Activated CD8-positive, alpha-beta memory T cell treated with anti-CD3 and anti-CD28 coated beads for 36 hours (primary cell): ENCODE measurements at regions not wholly inside any gene's neighbourhood (a gene's known extent, or its start where the extent isn't known, plus 50 kb on each side); places are given as distances from the start of the nearest gene placed in this dataset.

Source experiments
- CTCF ChIA-PET: fragments of 350-600 bp; sonication (Branson Sonifier 250); formaldehyde crosslinking; loops from one replicate; lab custom pipeline; 2021; ENCODE audit warnings: antibody characterized with exemption; lab: Charles Lee
- POLR2A ChIA-PET: fragments of 350-600 bp; sonication (Branson Sonifier 250); formaldehyde crosslinking; loops from one replicate; lab custom pipeline; 2021; ENCODE audit warnings: antibody characterized with exemption; lab: Charles Lee

GRCh38 chr3:73705792-73706191 is 81.1 kb upstream of the PDZRN3 start:
- ChIA-PET CTCF (no interaction called here), POLR2A (no interaction called here)

DNA sequence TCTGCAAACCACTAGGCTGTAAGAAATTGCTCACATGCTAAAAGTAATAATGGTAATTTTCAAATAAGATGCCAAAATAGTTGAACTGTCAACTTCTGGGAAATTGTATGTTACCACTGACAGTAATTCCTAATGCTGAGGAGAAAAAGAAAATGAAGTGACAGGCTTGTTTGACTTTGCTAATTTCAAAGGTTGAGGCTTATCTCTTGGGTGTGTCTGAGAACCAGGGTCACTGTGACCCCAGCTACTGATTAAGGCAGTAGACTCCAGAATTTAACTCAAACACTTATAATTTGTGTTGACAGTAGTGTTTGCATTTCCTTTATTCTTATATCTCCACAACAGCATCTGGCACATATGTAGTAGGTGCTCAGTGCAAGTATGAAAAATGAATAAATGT is 74.6 kb upstream of the PDZRN3 start:
- ChIA-PET CTCF (no interaction called here), POLR2A (no interaction called here)

GRCh38 chr3:73697020-73697419 is 72.3 kb upstream of the PDZRN3 start:
- ChIA-PET POLR2A (no interaction called here), CTCF (no interaction called here)

DNA sequence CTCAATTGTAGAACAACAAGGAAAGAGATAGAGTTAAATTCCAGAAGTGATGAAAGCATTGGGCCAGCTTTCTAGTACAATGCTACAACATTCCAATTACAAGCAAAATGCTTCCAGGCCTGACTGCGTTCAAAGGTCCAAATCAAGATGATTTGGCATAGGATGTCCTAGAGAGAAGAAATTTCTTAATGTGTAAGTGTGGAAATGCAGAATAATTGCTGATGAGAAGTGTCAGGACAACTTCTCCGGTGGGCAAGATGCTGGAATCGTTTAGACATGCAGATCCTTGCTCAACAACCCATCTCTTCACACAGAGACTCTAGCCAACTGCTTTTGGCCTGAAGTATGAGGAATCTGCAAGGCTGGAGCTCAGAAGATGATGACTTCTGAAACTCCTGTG is 71.1 kb upstream of the PDZRN3 start:
- ChIA-PET CTCF (no interaction called here), POLR2A (no interaction called here)

DNA sequence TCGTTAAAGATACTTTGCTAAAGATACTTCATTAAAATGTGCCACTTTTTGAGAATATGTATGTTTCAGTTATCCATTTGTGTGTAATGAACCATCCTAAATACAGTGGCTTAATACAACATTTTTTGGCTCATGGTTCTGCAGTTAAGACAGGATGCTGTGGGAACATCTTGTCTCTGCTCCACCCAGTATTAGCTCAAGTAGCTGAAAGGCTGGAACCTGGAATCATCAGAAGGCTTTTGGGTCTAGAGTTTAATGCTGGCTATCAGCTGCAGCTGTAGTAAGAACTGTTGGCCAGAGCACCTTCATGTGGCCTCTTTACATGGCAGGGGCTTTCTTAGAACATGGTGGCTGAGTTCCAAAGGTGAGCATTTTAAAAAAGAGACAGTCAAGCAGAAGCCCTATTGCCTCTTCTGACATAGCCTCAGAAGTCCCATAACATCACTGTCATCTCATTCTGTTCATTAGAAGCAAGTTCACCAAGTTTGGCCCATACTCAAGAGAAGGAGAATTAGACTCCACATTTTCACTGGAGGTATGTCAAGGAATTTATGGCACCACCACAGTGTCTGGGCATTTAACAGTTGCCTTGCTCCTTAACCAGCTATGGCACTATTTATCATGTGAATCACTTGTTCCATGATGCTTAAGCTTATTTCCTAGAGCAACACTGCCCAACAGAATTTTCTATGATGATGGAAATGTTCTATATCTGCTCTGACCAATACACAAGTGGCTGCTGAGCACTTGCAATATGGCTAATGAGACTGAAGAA is 70.4 kb upstream of the PDZRN3 start:
- ChIA-PET POLR2A (no interaction called here), CTCF (no interaction called here)

DNA sequence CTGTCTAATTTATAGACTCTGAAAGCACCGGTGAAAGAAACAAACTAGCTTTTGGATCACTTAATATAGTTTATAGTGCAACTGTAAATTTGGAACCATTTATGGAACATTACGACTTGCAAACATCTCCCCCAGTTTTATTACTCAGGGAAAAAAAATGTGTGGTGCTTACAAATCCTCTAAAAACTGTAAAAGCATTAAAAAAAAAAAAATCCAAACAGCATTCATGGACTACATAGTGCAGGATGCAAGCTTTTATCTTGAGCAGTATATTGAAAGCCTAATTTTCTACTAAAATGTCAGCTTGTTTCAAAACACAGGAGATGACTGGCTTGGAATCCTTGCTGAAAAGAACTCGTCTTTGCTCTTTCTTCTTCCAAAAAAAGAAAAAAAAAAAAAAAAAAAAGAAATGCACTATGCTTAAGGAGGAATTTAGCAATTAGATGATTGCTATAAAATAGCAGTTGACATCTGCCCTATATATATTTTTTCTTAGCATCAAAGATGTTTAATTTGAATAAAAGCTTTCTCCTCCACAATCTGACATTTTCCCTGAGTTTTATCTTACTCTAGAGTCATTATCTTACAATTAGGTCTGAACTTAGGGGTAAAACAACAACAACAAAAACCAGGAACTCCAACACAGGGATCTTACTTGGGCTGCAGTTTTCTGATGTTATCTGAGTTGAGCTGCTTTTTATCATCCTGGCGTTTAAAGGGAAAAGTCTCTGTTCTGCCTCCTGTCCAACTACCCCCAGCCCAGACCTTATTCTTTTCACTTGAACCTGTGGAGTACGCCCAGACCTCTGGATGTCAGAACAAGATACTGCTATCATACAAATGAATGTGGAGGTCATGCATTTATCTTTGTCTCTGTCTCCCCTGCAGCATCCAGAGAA is 62.6 kb upstream of the PDZRN3 start:
- POLR2A ChIA-PET: no interaction called here
- CTCF ChIA-PET: no interaction called here

DNA sequence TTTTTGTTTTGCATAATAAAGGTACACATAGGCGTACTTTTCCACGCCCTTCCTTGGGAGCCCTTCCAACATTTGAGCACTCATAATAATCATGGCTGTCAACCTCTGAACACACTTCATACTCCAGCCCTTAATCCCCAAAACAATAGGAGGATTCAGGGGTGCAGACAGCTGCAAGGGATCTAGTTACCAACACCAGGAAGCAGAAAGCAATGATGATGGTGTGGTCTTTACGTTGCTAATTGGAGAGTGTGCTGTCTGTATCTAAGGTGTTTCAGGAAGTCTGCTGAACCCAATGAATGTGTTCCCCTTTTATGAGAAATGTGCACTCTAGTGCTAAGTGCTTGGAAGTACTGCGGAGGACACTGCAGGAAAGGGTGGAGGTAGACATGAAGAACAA is 60.3 kb upstream of the PDZRN3 start:
- ChIA-PET CTCF (no interaction called here), POLR2A (no interaction called here)

GRCh38 chr3:73683706-73684105 is 59.0 kb upstream of the PDZRN3 start:
- ChIA-PET POLR2A (no interaction called here), CTCF (no interaction called here)

GRCh38 chr3:73681610-73682009 is 56.9 kb upstream of the PDZRN3 start:
- ChIA-PET CTCF (no interaction called here), POLR2A (no interaction called here)

- CTCF ChIA-PET: no interaction called here
Measured at GRCh38 chr3:73681198-73681597, 56.5 kb upstream of the PDZRN3 start.

GRCh38 chr3:73680391-73681095 is 55.8 kb upstream of the PDZRN3 start:
- ChIA-PET CTCF (no interaction called here), POLR2A (no interaction called here)

More at GRCh38 chr3:73681198-73681597, 56.5 kb upstream of the PDZRN3 start:
- POLR2A ChIA-PET: no interaction called here

DNA sequence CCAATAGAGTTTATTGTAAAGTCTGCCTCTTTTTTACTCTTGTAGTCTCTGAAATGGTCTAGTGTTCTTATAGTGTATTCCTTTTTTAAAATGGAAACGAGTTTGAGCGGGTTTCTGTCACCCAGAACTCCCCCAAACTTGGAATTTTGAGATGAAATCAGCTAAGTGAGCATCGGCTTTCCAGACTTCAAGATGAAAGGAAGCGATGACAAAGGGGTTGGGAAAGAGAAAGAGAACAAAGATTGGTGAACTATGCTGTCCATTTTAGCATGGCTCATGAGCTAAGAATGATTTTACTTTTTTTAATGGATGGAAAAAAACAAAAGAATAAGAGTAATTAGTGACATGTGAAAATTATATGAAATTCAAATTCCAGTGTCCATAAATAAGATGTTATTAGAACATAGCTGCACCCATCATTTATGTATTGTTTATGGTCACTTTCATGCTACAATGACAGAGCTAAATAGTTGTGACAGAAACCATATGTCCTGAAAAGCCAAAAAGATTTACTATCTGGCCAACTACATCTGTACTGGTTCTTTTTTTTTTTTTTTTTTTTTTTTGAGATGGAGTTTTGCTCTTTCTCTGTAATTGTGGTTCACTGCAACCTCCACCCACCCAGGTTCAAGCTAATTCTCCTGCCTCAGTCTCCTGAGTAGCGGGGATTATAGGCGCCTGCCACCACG is 52.7 kb upstream of the PDZRN3 start:
- ChIA-PET CTCF (no interaction called here), POLR2A (no interaction called here)
